ENCODE measurements at regions not wholly inside any gene's neighbourhood (a gene's known extent, or its start where the extent isn't known, plus 50 kb on each side); places are given as distances from the start of the nearest gene placed in this dataset.

- no peak for TF ChIP-seq POLR2A (IDR thresholded peaks at IDR 0.05; ENCODE audit: low read depth, low read length)
- TF ChIP-seq POLR2AphosphoS5 (IDR thresholded peaks at IDR 0.05; ENCODE audit: low read depth, low read length), result no peak
- no peak for TF ChIP-seq TAF1 (IDR thresholded peaks at IDR 0.05; ENCODE audit: borderline replicate concordance, low read depth, low read length)
- FAIRE-seq, result no peak
- DNase-seq (ENCODE audit: insufficient read length), result no peak
Measured at GRCh38 chr1:67579623-67580394, 105.2 kb upstream of the GADD45A start.

- TF ChIP-seq TAF1 (IDR thresholded peaks at IDR 0.05; ENCODE audit: borderline replicate concordance, low read depth, low read length) (no peak), POLR2A (IDR thresholded peaks at IDR 0.05; ENCODE audit: low read depth, low read length) (no peak), POLR2AphosphoS5 (IDR thresholded peaks at IDR 0.05; ENCODE audit: low read depth, low read length) (no peak)
- no peak for DNase-seq (ENCODE audit: insufficient read length)
- FAIRE-seq, result no peak
Measured at GRCh38 chr1:67580691-67581403, 104.2 kb upstream of the GADD45A start.

- DNase-seq (ENCODE audit: insufficient read length) (no peak), FAIRE-seq (no peak)
- no peak for TF ChIP-seq TAF1 (IDR thresholded peaks at IDR 0.05; ENCODE audit: borderline replicate concordance, low read depth, low read length)
- no peak for TF ChIP-seq POLR2A (IDR thresholded peaks at IDR 0.05; ENCODE audit: low read depth, low read length)
- no peak for TF ChIP-seq POLR2AphosphoS5 (IDR thresholded peaks at IDR 0.05; ENCODE audit: low read depth, low read length)
Measured at GRCh38 chr1:67582625-67583461, 102.2 kb upstream of the GADD45A start.

GRCh38 chr1:67583462-67583950, 101.5 kb upstream of the GADD45A start:
- DNase-seq (ENCODE audit: insufficient read length), result no peak
- FAIRE-seq, result no peak

GRCh38 chr1:67584938-67585337, 100.1 kb upstream of the GADD45A start:
- DNase-seq (ENCODE audit: insufficient read length) (no peak), FAIRE-seq (no peak)
- TF ChIP-seq TAF1 (IDR thresholded peaks at IDR 0.05; ENCODE audit: borderline replicate concordance, low read depth, low read length) (no peak), POLR2AphosphoS5 (IDR thresholded peaks at IDR 0.05; ENCODE audit: low read depth, low read length) (no peak)

More at GRCh38 chr1:67583462-67583950, 101.5 kb upstream of the GADD45A start:
- TF ChIP-seq POLR2AphosphoS5 (IDR thresholded peaks at IDR 0.05; ENCODE audit: low read depth, low read length) (no peak), POLR2A (IDR thresholded peaks at IDR 0.05; ENCODE audit: low read depth, low read length) (no peak), TAF1 (IDR thresholded peaks at IDR 0.05; ENCODE audit: borderline replicate concordance, low read depth, low read length) (no peak)

- DNase-seq (ENCODE audit: insufficient read length) (no peak), FAIRE-seq (no peak)
- TF ChIP-seq POLR2A (IDR thresholded peaks at IDR 0.05; ENCODE audit: low read depth, low read length), result no peak
- no peak for TF ChIP-seq POLR2AphosphoS5 (IDR thresholded peaks at IDR 0.05; ENCODE audit: low read depth, low read length)
- TF ChIP-seq TAF1 (IDR thresholded peaks at IDR 0.05; ENCODE audit: borderline replicate concordance, low read depth, low read length), result no peak
Measured at GRCh38 chr1:67586596-67586995, 98.4 kb upstream of the GADD45A start.

GRCh38 chr1:67588178-67588855, 96.7 kb upstream of the GADD45A start:
- FAIRE-seq (no peak), DNase-seq (ENCODE audit: insufficient read length) (no peak)
- TF ChIP-seq POLR2A (IDR thresholded peaks at IDR 0.05; ENCODE audit: low read depth, low read length) (no peak), POLR2AphosphoS5 (IDR thresholded peaks at IDR 0.05; ENCODE audit: low read depth, low read length) (no peak), TAF1 (IDR thresholded peaks at IDR 0.05; ENCODE audit: borderline replicate concordance, low read depth, low read length) (no peak)

- FAIRE-seq, result peak; percentile 33
- no peak for DNase-seq (ENCODE audit: insufficient read length)
- TF ChIP-seq TAF1 (IDR thresholded peaks at IDR 0.05; ENCODE audit: borderline replicate concordance, low read depth, low read length) (no peak), POLR2AphosphoS5 (IDR thresholded peaks at IDR 0.05; ENCODE audit: low read depth, low read length) (no peak)
Measured at GRCh38 chr1:67589519-67590233, 95.3 kb upstream of the GADD45A start.

- no peak for TF ChIP-seq TAF1 (IDR thresholded peaks at IDR 0.05; ENCODE audit: borderline replicate concordance, low read depth, low read length)
- TF ChIP-seq POLR2AphosphoS5 (IDR thresholded peaks at IDR 0.05; ENCODE audit: low read depth, low read length), result no peak
- TF ChIP-seq POLR2A (IDR thresholded peaks at IDR 0.05; ENCODE audit: low read depth, low read length), result no peak
- no peak for DNase-seq (ENCODE audit: insufficient read length)
- FAIRE-seq, result no peak
Measured at GRCh38 chr1:67590329-67590728, 94.7 kb upstream of the GADD45A start.

GRCh38 chr1:67594764-67595163, 90.2 kb upstream of the GADD45A start:
- FAIRE-seq (no peak), DNase-seq (ENCODE audit: insufficient read length) (no peak)
- TF ChIP-seq TAF1 (IDR thresholded peaks at IDR 0.05; ENCODE audit: borderline replicate concordance, low read depth, low read length) (no peak), POLR2AphosphoS5 (IDR thresholded peaks at IDR 0.05; ENCODE audit: low read depth, low read length) (no peak), POLR2A (IDR thresholded peaks at IDR 0.05; ENCODE audit: low read depth, low read length) (no peak)

Measured in GM12892 (cell line).